ENCODE measurements at regions not wholly inside any gene's neighbourhood (a gene's known extent, or its start where the extent isn't known, plus 50 kb on each side); places are given as distances from the start of the nearest gene placed in this dataset.

- TF ChIP-seq CTCF (IDR thresholded peaks at IDR 0.05): no peak
- no peaks in the 10 kb centered on the region for H3K36me3 ChIP-seq
- no peak overlapping the region for H3K9ac ChIP-seq (ENCODE audit: low read depth in 2 of 2, low read length in 2 of 2)
- intact Hi-C loops (cut with DNase I): no loop called here
- H3K27me3 ChIP-seq: no peaks in the 10 kb centered on the region
- no peaks in the 10 kb centered on the region for H3K9me3 ChIP-seq
- H3K4me3 ChIP-seq: no peak overlapping the region
- no peak overlapping the region for H3K27ac ChIP-seq
- no peaks in the 10 kb centered on the region for H3K4me1 ChIP-seq
- DNase-seq: no peak
Observed at GRCh38 chr13:64845110-64845509, 2385.0 kb downstream of the PCDH9 start.

- intact Hi-C loops (cut with DNase I): no loop called here
- no peaks in the 10 kb centered on the region for H3K9me3 ChIP-seq
- no peaks in the 10 kb centered on the region for H3K4me1 ChIP-seq
- H3K4me3 ChIP-seq: no peak overlapping the region
- H3K27me3 ChIP-seq: no peaks in the 10 kb centered on the region
- TF ChIP-seq CTCF (IDR thresholded peaks at IDR 0.05): no peak
- no peak for DNase-seq
- H3K9ac ChIP-seq (ENCODE audit: low read depth in 2 of 2, low read length in 2 of 2): no peak overlapping the region
- H3K36me3 ChIP-seq: no peaks in the 10 kb centered on the region
- H3K27ac ChIP-seq: no peak overlapping the region
Observed at GRCh38 chr13:64819081-64819480, 2411.1 kb downstream of the PCDH9 start.

DNA sequence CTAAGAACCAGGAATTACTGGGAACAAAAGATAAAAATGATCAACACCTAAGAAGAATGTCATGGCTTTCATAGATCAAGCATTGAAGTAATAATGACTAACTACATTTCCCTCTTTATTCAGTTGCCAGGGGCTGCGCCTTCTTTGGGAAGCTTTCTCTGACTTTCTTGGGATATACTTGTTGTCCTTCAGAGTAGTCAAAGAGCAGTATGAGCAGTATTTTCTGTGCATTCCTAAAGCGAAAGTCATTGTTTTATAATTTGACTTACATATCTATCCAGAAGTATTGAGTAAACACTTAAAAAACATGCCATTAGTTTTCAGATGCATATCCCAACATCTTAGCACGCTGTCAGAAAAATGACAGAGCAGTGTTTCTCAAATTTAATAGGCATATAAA lies 2412.4 kb downstream of the PCDH9 start:
- H3K9ac ChIP-seq (ENCODE audit: low read depth in 2 of 2, low read length in 2 of 2): no peak overlapping the region
- no peak overlapping the region for H3K27ac ChIP-seq
- H3K9me3 ChIP-seq: no peaks in the 10 kb centered on the region
- no peak for TF ChIP-seq CTCF (IDR thresholded peaks at IDR 0.05)
- intact Hi-C loops (cut with DNase I): no loop called here
- H3K36me3 ChIP-seq: no peaks in the 10 kb centered on the region
- no peak for DNase-seq
- H3K4me1 ChIP-seq: no peaks in the 10 kb centered on the region
- H3K27me3 ChIP-seq: no peaks in the 10 kb centered on the region
- H3K4me3 ChIP-seq: no peak overlapping the region

DNA sequence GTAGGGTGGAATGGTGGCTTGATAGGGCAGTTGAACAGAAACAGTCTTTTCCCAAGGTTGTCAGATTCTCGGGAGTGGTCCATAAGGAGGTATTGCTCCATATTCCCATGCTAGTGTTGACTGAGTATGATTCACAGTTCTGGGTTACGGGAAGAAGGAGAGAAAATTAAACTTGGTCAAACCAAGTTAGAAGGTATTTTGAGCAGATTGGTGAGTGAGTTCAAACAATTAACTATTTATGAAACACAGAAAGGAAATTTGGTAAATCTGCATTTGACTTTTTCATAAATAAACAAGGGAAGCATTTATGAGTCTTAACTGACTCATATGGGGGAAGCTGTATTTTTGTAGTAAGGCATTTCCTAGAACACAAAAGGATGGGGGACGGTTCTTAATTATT lies 2419.4 kb downstream of the PCDH9 start:
- Histone ChIP-seq H3K36me3 (no peaks in the 10 kb centered on the region), H3K4me1 (no peaks in the 10 kb centered on the region), H3K4me3 (no peak overlapping the region), H3K27ac (no peak overlapping the region), H3K27me3 (no peaks in the 10 kb centered on the region), H3K9ac (ENCODE audit: low read depth in 2 of 2, low read length in 2 of 2) (no peak overlapping the region), H3K9me3 (no peaks in the 10 kb centered on the region)
- no peak for DNase-seq
- intact Hi-C loops (cut with DNase I): no loop called here
- TF ChIP-seq CTCF (IDR thresholded peaks at IDR 0.05): no peak

DNA sequence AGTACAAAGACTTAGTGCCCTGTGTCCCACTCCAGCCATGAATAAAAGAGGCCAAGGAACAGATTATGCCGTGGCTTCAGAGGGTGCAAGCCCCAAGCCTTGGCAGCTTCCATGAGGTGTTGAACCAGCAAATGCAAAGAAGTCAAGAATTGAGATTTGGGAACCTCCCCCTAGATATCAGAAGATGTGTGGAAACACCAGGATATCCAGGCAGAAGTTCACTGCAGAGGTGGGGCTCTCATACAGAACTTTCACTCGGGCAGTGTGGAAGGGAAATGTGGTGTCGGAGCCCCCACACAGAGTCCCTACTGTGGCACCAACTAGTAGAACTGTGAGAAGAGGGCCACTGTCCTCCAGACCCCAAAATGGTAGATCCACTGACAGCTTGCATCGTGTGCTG lies 2421.4 kb downstream of the PCDH9 start:
- DNase-seq: no peak
- Histone ChIP-seq H3K27ac (no peak overlapping the region), H3K27me3 (no peaks in the 10 kb centered on the region), H3K4me3 (no peak overlapping the region), H3K4me1 (no peaks in the 10 kb centered on the region), H3K36me3 (no peaks in the 10 kb centered on the region), H3K9me3 (no peaks in the 10 kb centered on the region), H3K9ac (ENCODE audit: low read depth in 2 of 2, low read length in 2 of 2) (no peak overlapping the region)
- TF ChIP-seq CTCF (IDR thresholded peaks at IDR 0.05): no peak
- intact Hi-C loops (cut with DNase I): no loop called here

DNA sequence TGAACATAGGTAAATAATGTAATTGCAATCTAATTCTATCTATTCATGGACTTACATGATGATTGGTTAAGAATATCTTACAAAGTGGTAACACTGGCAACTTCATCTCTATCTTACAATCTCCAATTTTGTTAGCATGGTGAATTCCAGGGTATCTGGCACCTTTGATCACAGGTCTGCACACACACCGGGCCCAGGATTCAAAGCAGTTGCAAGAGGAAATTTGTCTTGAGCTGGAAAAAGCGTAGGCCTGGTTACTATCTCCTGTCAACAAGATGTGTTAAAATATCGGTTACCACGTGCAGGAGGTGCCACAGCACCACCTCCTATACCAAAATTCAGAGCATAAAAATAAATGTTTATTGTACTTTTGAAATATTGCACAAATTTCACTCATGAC lies 2428.4 kb downstream of the PCDH9 start:
- H3K9me3 ChIP-seq: no peaks in the 10 kb centered on the region
- no peak overlapping the region for H3K27ac ChIP-seq
- H3K9ac ChIP-seq (ENCODE audit: low read depth in 2 of 2, low read length in 2 of 2): no peak overlapping the region
- no peak for DNase-seq
- no peaks in the 10 kb centered on the region for H3K27me3 ChIP-seq
- H3K36me3 ChIP-seq: no peaks in the 10 kb centered on the region
- no peaks in the 10 kb centered on the region for H3K4me1 ChIP-seq
- H3K4me3 ChIP-seq: no peak overlapping the region
- intact Hi-C loops (cut with DNase I): no loop called here
- no peak for TF ChIP-seq CTCF (IDR thresholded peaks at IDR 0.05)

Data from colonic mucosa (tissue), 4 donors.